GM19328 (cell line): ENCODE measurements at regions not wholly inside any gene's neighbourhood (a gene's known extent, or its start where the extent isn't known, plus 50 kb on each side); places are given as distances from the start of the nearest gene placed in this dataset.

Source experiments
- ATAC-seq: cut with Tn5 transposase; IDR thresholded peaks from one replicate; pipeline ENCODE4 v1.9.1; 2021; ENCODE audit warnings: mild to moderate bottlenecking, moderate library complexity; ENCODE audit not compliant: unreplicated experiment

GRCh38 chr10:10860455-10860976, 157.2 kb upstream of the CELF2 start:
- no peak for ATAC-seq

- ATAC-seq: no peak
Measured at GRCh38 chr10:10865303-10865702, 152.4 kb upstream of the CELF2 start.

- ATAC-seq: no peak
Measured at GRCh38 chr10:10865913-10866312, 151.8 kb upstream of the CELF2 start.

GRCh38 chr10:10869592-10869991, 148.1 kb upstream of the CELF2 start:
- ATAC-seq: peak; percentile 73

- ATAC-seq: no peak
Measured at GRCh38 chr10:10870523-10871241, 147.0 kb upstream of the CELF2 start.

- no peak for ATAC-seq
Measured at GRCh38 chr10:10871352-10871751, 146.3 kb upstream of the CELF2 start.

GRCh38 chr10:10872035-10872673, 145.5 kb upstream of the CELF2 start:
- no peak for ATAC-seq

GRCh38 chr10:10872764-10873163, 144.9 kb upstream of the CELF2 start:
- ATAC-seq: no peak

GRCh38 chr10:10873289-10873688, 144.4 kb upstream of the CELF2 start:
- no peak for ATAC-seq

- ATAC-seq: no peak
Measured at GRCh38 chr10:10873915-10874314, 143.8 kb upstream of the CELF2 start.

GRCh38 chr10:10878963-10879362, 138.7 kb upstream of the CELF2 start:
- no peak for ATAC-seq

GRCh38 chr10:10881117-10881813, 136.4 kb upstream of the CELF2 start:
- ATAC-seq: no peak

GRCh38 chr10:10883737-10884136, 133.9 kb upstream of the CELF2 start:
- ATAC-seq: no peak

- no peak for ATAC-seq
Measured at GRCh38 chr10:10886861-10887531, 130.7 kb upstream of the CELF2 start.

- ATAC-seq: no peak
Measured at GRCh38 chr10:10891124-10892082, 126.3 kb upstream of the CELF2 start.

- ATAC-seq: no peak
Measured at GRCh38 chr10:10892290-10892875, 125.3 kb upstream of the CELF2 start.

GRCh38 chr10:10897400-10897799, 120.3 kb upstream of the CELF2 start:
- ATAC-seq: no peak

GRCh38 chr10:10901906-10902305, 115.8 kb upstream of the CELF2 start:
- no peak for ATAC-seq

- no peak for ATAC-seq
Measured at GRCh38 chr10:10902951-10903350, 114.7 kb upstream of the CELF2 start.

- no peak for ATAC-seq
Measured at GRCh38 chr10:10903620-10904019, 114.1 kb upstream of the CELF2 start.
